ENCODE measurements at regions not wholly inside any gene's neighbourhood (a gene's known extent, or its start where the extent isn't known, plus 50 kb on each side); places are given as distances from the start of the nearest gene placed in this dataset.
"Not testable (repeated sequence)": the region's sequence is repeated elsewhere in the genome, so short reads cannot be mapped to it uniquely, and the experiment has no call there.

- DNase-seq; intact Hi-C loops (cut with DNase I): not testable (repeated sequence)
Measured at GRCh38 chr1:146310579-146310978, 81.8 kb upstream of the NOTCH2NLA start.

GRCh38 chr1:146309427-146309826 is 80.6 kb upstream of the NOTCH2NLA start:
- DNase-seq; intact Hi-C loops (cut with DNase I): not testable (repeated sequence)

- intact Hi-C loops (cut with DNase I); DNase-seq: not testable (repeated sequence)
Measured at GRCh38 chr1:146308892-146309291, 80.1 kb upstream of the NOTCH2NLA start.

- intact Hi-C loops (cut with DNase I); DNase-seq: not testable (repeated sequence)
Measured at GRCh38 chr1:146308152-146308551, 79.3 kb upstream of the NOTCH2NLA start.

- intact Hi-C loops (cut with DNase I); DNase-seq: not testable (repeated sequence)
Measured at GRCh38 chr1:146307632-146308031, 78.8 kb upstream of the NOTCH2NLA start.

- intact Hi-C loops (cut with DNase I); DNase-seq: not testable (repeated sequence)
Measured at GRCh38 chr1:146306651-146307050, 77.8 kb upstream of the NOTCH2NLA start.

GRCh38 chr1:146305442-146305841 is 76.6 kb upstream of the NOTCH2NLA start:
- DNase-seq; intact Hi-C loops (cut with DNase I): not testable (repeated sequence)

GRCh38 chr1:146298575-146298897 is 69.7 kb upstream of the NOTCH2NLA start:
- intact Hi-C loops (cut with DNase I); DNase-seq: not testable (repeated sequence)

- DNase-seq; intact Hi-C loops (cut with DNase I): not testable (repeated sequence)
Measured at GRCh38 chr1:146297781-146298574, 69.2 kb upstream of the NOTCH2NLA start.

- DNase-seq; intact Hi-C loops (cut with DNase I): not testable (repeated sequence)
Measured at GRCh38 chr1:146292940-146293936, 64.4 kb upstream of the NOTCH2NLA start.

GRCh38 chr1:146292424-146292823 is 63.6 kb upstream of the NOTCH2NLA start:
- DNase-seq; intact Hi-C loops (cut with DNase I): not testable (repeated sequence)

- DNase-seq; intact Hi-C loops (cut with DNase I): not testable (repeated sequence)
Measured at GRCh38 chr1:146287881-146288280, 59.1 kb upstream of the NOTCH2NLA start.

- DNase-seq; intact Hi-C loops (cut with DNase I): not testable (repeated sequence)
Measured at GRCh38 chr1:146284760-146285159, 55.9 kb upstream of the NOTCH2NLA start.

GRCh38 chr1:146283527-146283880 is 54.7 kb upstream of the NOTCH2NLA start:
- DNase-seq; intact Hi-C loops (cut with DNase I): not testable (repeated sequence)

- DNase-seq; intact Hi-C loops (cut with DNase I): not testable (repeated sequence)
Measured at GRCh38 chr1:146282807-146283526, 54.1 kb upstream of the NOTCH2NLA start.

GRCh38 chr1:146281522-146281921 is 52.7 kb upstream of the NOTCH2NLA start:
- intact Hi-C loops (cut with DNase I); DNase-seq: not testable (repeated sequence)

- DNase-seq; intact Hi-C loops (cut with DNase I): not testable (repeated sequence)
Measured at GRCh38 chr1:146278758-146279157, 49.9 kb upstream of the NOTCH2NLA start.
